Stimulated activated CD4-positive, alpha-beta T cell treated with anti-CD3 and anti-CD28 coated beads, Interleukin-4, amount 100 ng/mL, for 4 hours (primary cell): ENCODE measurements at regions not wholly inside any gene's neighbourhood (a gene's known extent, or its start where the extent isn't known, plus 50 kb on each side); places are given as distances from the start of the nearest gene placed in this dataset.

Source experiments
- DNase-seq, 2 experiments: peaks; one replicate each; pipeline ENCODE4 v3.0.0-alpha.2; 2020

- no peak for DNase-seq
Observed at GRCh38 chr4:189048119-189048518, 892.6 kb upstream of the FRG1 start.

DNA sequence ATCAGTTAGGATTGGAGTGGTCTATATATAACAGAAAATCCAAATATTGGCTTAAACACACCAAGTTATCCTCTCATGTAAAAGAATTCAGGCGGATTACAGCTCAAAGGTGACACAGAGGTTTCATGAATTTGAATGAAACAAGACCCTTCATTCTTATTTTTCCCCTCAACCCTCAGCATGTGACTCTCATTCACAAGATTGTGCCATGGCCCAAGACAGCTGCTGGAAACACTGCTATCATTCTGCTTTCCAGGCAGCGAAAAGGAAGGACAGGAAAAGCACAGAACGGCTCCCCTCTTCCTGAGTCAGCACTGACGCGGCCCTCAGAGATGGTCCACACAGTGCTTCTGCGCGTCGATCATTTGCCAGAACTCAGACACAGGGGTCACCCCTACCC, 891.0 kb upstream of the FRG1 start:
- no peak for DNase-seq

DNA sequence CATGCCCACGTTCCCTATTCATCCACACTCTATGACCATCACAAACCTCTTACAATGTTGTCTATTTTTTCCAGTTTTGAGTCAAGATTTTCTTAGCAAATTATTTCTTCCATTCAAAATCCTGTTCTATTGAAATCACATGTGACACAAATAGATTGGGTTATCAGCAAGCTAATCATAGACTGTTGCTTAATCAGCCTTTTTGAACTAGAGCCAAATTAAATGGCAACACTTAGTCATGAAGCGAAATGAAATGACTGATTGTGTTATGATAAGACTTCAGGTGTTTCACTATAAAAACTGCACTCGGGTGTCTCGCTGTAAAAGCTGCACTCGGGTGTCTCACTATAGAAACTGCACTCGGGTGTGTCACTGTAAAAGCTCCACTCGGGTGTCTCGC, 890.0 kb upstream of the FRG1 start:
- DNase-seq, result no peak

DNA sequence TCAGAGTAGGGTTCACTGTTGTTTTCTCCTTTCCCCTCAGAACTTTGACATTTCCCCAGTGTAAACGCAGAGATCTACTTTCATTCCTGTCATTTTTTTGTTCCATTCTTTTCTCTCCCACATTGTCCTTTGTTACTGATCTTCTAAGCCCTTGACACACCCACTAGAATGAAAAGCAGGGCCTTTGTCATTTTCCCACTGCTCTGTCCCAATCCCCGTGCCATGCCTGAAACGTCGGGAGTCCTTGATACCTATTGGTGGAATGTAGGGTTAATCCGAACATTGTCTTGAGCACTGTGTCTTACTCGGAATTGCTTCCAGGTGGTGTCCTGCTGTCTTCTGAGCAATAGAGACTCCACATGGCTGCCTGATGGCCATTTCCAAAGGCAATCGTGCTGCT, 887.1 kb upstream of the FRG1 start:
- DNase-seq, result no peak

DNA sequence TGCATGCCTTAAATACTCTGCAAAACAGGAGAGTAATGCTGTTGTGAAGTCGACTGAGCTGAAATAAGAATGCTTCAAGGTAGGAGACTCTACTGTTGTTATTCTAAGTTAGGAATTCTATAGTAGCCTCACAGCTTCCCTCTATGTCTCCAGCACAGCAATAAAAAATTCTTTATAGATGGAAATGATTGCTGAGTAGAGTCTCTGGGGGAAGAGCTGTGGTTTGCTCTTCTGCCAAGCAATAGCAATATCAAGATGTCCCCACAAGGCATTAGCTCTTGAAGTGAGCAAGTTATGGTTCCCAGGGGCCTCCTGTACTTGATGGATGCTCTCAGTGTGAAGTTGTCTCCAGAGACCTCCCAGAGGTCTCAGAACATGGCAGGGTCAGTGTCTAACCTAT, 880.6 kb upstream of the FRG1 start:
- DNase-seq, result no peak

- DNase-seq, result no peak
Observed at GRCh38 chr4:189062047-189062820, 878.4 kb upstream of the FRG1 start.

DNA sequence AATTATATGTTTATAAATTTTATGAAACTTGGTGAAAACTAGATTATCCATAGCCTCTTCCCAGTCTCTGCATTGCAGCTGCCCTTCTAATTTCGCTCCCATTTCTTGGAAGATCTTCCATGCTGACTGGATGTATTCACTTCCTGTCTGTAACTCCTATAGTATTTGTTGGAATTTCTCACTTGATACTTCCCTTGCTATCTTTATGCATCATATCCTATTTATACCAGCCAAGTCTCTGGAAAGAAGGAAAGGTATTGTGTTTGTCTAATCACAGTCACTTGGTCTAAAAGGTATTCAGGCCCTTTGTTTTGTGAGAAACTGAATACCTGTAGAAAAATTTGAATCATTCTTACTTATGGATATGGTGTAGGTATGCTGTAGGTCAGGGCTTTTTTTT, 870.9 kb upstream of the FRG1 start:
- DNase-seq, result no peak

DNA sequence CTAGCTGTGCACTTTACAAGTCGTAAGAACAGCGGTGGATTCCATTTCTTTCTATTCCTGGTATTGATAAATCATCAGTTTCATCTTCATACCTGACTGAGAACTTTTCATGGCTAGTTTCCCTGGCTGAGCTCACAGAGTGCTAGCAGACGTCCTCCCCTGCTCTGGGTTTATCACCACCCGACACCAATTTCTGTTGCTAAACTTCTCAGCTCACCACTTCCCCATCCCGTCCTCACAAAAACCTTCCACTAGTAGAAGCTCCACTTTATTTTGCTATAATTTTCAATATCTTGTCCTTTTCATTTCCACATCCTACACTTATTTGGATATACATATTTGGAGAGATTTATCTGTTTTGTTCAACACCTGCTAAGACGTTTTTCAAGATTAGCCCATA, 869.4 kb upstream of the FRG1 start:
- DNase-seq, result no peak

- DNase-seq, result no peak
Observed at GRCh38 chr4:189073739-189074138, 866.9 kb upstream of the FRG1 start.

DNA sequence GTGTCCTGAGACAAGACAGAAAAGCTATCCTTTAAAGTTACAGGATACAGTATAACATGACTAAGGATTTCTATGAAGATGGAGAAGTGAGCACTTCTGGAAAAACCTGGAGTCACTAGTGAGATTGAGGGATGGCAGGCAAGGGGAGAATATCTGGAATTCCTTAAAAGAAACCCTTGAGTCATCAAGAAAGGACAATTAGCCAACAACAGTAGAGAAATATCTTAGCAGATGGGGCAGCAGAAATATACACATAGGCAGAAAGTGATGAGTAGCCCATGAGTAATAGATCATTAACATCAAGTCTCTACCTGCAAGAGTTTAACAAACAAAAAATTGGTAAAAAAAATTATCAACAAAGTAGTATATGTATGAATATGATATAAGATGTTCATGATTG, 858.8 kb upstream of the FRG1 start:
- DNase-seq, result no peak

- DNase-seq, result no peak
Observed at GRCh38 chr4:189083769-189084168, 856.9 kb upstream of the FRG1 start.

DNA sequence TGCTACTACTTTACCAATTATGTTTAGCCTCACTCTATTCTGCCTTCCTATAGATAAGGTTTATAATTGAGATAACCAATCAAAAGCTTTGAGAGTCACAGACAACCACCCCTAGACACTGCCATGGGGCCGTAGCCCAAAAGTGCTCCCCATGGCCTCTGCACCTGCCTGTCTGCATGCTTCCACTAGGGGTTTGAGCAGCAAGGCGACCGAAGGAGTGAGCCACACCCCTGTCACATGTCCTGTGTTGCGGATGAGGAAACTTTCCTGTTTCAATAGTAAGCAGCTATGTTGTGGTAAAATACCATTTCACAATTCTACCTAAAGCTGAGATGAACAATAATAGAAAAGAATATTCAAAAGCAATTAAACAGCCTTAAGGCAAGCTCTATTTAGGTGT, 856.0 kb upstream of the FRG1 start:
- DNase-seq, result no peak

- DNase-seq, result no peak
Observed at GRCh38 chr4:189087971-189088370, 852.7 kb upstream of the FRG1 start.

DNA sequence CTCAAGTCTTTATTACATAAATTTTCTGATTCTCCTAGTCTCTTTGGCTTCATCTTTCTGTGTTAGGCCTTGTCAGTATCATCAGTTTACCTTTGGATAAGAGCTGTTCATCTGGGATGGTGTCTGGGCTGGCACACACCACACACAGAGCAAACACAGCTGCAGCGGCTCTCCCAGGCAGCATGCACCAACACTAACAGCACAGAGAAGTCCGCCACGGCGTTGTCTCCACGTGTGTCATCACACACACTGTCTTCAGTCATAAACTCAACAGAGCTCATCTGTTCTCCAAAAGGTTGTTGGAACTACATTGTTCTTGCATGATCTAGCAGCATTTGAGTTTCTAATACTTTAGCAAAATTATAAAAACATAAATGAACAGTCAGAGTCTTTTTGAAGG, 851.9 kb upstream of the FRG1 start:
- DNase-seq, result no peak

GRCh38 chr4:189090174-189090814, 850.4 kb upstream of the FRG1 start:
- no peak for DNase-seq

- DNase-seq, result no peak
Observed at GRCh38 chr4:189092581-189092980, 848.1 kb upstream of the FRG1 start.

GRCh38 chr4:189096108-189096507, 844.6 kb upstream of the FRG1 start:
- DNase-seq, result no peak

DNA sequence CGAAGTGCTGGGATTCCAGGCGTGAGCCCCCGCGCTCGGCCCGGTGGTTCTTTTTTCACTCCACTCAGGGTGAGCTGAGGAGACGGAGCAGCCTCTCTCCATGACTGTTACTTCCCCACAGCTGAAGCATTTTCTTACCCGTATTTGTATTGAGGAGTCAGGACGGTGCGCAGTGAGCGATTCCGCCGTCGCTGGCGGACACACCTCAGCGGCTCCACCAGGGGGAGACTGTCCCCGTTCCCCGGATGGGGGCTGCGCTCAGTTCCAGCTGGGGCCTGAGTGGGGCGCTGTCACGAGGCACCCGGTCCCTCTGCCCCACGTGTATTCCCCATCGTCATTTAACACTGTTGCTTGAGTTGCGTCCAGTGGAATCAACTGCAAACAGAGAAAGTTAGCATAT, 844.0 kb upstream of the FRG1 start:
- no peak for DNase-seq

GRCh38 chr4:189098932-189099696, 841.6 kb upstream of the FRG1 start:
- no peak for DNase-seq

DNA sequence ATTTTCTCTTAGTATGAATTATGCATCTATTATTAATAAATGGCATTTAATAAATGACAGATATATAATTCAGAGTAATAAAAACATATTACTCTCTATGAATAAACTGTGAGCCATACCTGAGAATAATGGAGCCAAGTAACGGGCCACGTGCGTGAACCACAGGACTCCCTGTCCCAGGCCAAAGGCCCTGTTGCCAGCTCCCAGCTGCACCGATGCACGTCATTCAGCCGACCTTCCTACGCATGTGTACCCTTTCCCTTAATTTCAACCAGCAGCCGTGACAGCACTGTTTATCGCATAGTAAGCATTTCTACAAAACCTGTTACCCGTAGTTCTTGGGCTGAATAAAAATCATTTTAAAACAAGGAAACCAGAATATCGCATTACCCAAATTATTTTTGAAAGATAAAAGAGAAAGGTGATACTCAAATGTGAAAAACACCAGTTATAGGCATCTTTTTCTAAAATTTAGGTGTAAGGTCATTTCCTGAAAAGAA, 827.2 kb upstream of the FRG1 start:
- no peak for DNase-seq

DNA sequence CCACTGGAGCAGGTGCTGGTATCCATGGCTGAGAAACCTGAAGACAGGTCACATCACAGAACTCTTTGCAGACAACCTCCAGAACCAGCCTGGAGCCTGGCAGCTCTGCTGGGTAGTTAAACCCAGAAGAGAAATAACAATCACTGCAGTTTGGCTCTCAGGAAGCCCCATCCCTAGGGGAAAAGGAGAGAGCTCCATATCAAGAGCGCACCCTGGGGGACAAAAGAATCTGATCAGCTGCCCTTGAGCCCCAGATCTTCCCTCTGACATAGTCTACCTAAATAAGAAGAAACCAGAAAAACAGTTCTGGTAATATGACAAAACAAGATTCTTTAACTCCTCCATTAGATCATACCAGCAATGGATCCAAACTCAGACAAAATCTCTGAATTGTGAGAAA, 823.2 kb upstream of the FRG1 start:
- DNase-seq, result no peak

- no peak for DNase-seq
Observed at GRCh38 chr4:189121336-189121735, 819.3 kb upstream of the FRG1 start.

DNA sequence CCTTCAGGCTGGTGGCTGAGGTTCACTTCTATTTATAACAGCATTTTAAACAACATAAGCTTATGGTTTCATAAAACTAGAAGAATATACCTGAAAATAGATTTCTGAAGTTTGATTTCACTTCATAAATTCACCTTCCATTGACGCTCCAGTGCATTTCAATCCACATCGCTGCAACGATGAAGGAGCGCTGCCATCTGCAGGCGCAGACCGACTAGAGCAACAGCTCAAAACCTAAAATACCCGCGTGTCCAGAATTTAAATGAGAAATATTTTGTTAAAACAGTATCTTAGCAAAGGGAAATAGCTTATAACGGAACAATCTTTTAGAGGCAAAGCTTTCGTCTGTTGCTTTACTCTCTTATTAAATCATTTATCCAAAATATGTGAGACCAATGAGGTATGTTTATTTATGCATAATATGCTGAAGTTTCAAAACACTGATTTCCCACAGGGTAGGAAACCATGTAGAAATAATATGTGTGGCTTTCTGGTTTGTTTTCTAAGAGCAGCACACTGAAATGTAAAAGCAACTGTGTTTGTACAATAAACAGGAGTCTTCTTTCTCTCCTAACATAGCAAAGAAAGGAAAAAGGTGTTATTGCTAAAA, 816.4 kb upstream of the FRG1 start:
- DNase-seq, result no peak

DNA sequence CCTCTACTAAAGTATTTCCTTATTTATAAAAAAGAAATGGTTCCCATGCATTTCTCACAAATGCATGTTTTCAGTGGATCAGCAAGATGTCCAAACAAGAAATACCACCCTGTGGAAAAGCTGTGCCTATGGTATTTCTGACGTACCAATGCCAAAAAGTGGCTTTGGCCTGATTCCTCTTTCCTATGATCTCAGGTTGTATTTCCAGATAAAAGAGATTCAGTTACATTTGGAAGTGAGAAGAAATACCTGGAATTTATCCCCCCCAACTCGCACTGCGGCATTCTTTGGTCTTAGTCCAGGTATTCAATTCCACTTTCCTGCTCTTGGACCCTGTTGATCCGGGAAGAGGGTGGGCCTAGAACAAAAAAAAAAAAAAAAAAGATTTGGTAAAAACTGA, 815.9 kb upstream of the FRG1 start:
- no peak for DNase-seq
